H1 (cell line): ENCODE measurements at regions not wholly inside any gene's neighbourhood (a gene's known extent, or its start where the extent isn't known, plus 50 kb on each side); places are given as distances from the start of the nearest gene placed in this dataset.

ENCODE experiments used
- CTCF ChIA-PET: fragments of 300-600 bp; sonication (Branson Sonifier 250); formaldehyde crosslinking; loops from one replicate; lab custom pipeline; 2021; ENCODE audit not compliant: partially characterized antibody; lab: Charles Lee
- POLR2A ChIA-PET: fragments of 300-600 bp; sonication (Branson Sonifier 250); formaldehyde crosslinking; loops from one replicate; lab custom pipeline; 2021; ENCODE audit warnings: inconsistent platforms; ENCODE audit not compliant: partially characterized antibody; lab: Charles Lee
- DNase-seq, 2 experiments: peaks; one replicate each; pipeline versions ENCODE4 v3.0.0 to v3.0.0-alpha.2; 2010 to 2022; ENCODE audit warnings: low spot score in 2 of 2, low read depth in 1 of 2, mixed read lengths in 1 of 2
- FAIRE-seq: peaks from 2 replicates; lab custom pipeline; 2011; peaks lifted over from hg19 to GRCh38; lab: Jason Lieb, UNC
- H2AFZ ChIP-seq: 2 replicates; pipeline ENCODE4 v1.8.1; 2012; ENCODE audit warnings: low read length, inconsistent platforms
- H2AK5ac ChIP-seq: 2 replicates; pipeline ENCODE4 v1.6.1; 2013; ENCODE audit warnings: low read depth, low read length
- H2BK120ac ChIP-seq: replicated peaks from 2 replicates; pipeline ENCODE3; 2013; ENCODE audit warnings: low read depth, low read length, inconsistent platforms
- H2BK12ac ChIP-seq: 2 replicates; pipeline ENCODE4 v1.6.1; 2013; ENCODE audit warnings: low read depth, low read length
- H2BK15ac ChIP-seq: 2 replicates; pipeline ENCODE4 v1.6.1; 2013; ENCODE audit warnings: low read length
- H2BK20ac ChIP-seq: 2 replicates; pipeline ENCODE4 v1.6.1; 2013; ENCODE audit warnings: low read length
- H2BK5ac ChIP-seq: 2 replicates; pipeline ENCODE4 v1.6.1; 2013; ENCODE audit warnings: low read depth, low read length
- H3K14ac ChIP-seq: 2 replicates; pipeline ENCODE4 v1.6.1; 2013; ENCODE audit warnings: inconsistent platforms; ENCODE audit not compliant: insufficient read length
- H3K18ac ChIP-seq: 2 replicates; pipeline ENCODE4 v1.6.1; 2013; ENCODE audit warnings: low read length; ENCODE audit errors: extremely low read depth
- H3K23ac ChIP-seq: 2 replicates; pipeline ENCODE4 v1.6.1; 2013; ENCODE audit warnings: inconsistent platforms; ENCODE audit not compliant: insufficient read length
- H3K23me2 ChIP-seq: 2 replicates; pipeline ENCODE4 v1.6.1; 2013; ENCODE audit warnings: low read depth, low read length
- H3K27ac ChIP-seq: 2 replicates; pipeline ENCODE4 v1.6.1; 2011; ENCODE audit warnings: low read depth, low read length, inconsistent platforms
- H3K27me3 ChIP-seq, 4 experiments: replicated peaks in 1 of 4; 1 replicate in 1 of 4; 2 replicates in 3 of 4; pipeline versions ENCODE4 v1.6.1 to v1.8.1; 2011 to 2013; ENCODE audit warnings: low read length in 3 of 4, mild to moderate bottlenecking in 3 of 4, inconsistent platforms in 2 of 4, mixed read lengths in 2 of 4, moderate library complexity in 1 of 4; ENCODE audit not compliant: control insufficient read depth in 3 of 4, insufficient read depth in 3 of 4; ENCODE audit errors: extremely low read depth in 1 of 4
- H3K36me3 ChIP-seq, 4 experiments: 2 replicates each; pipeline versions ENCODE4 v1.6.1 to v1.8.1; 2011 to 2013; ENCODE audit warnings: mild to moderate bottlenecking in 4 of 4, low read length in 3 of 4, moderate library complexity in 2 of 4, control low read depth in 1 of 4, inconsistent platforms in 1 of 4; ENCODE audit not compliant: insufficient read depth in 4 of 4, control insufficient read depth in 2 of 4
- H3K4ac ChIP-seq: replicated peaks from 2 replicates; pipeline ENCODE3; 2013; ENCODE audit warnings: low read length, low read depth, mixed read lengths, inconsistent platforms; ENCODE audit not compliant: insufficient read length
- H3K4me1 ChIP-seq, 4 experiments: replicated peaks in 1 of 4; 1 replicate in 1 of 4; 2 replicates in 3 of 4; pipeline versions ENCODE4 v1.6.1 to v1.8.1; 2011 to 2013; ENCODE audit warnings: low read length in 3 of 4, inconsistent platforms in 2 of 4, mixed read lengths in 1 of 4; ENCODE audit not compliant: insufficient read depth in 4 of 4, control insufficient read depth in 3 of 4
- H3K4me2 ChIP-seq, 2 experiments: 2 replicates each; pipeline versions ENCODE4 v1.6.1 to v1.8.1; 2011 to 2013; ENCODE audit warnings: low read depth in 2 of 2, low read length in 2 of 2, control low read depth in 1 of 2, inconsistent platforms in 1 of 2, mild to moderate bottlenecking in 1 of 2; ENCODE audit not compliant: insufficient read depth in 1 of 2
- H3K4me3 ChIP-seq, 4 experiments: fragments of 200-600, 300-600 bp in 1 of 4; sonication (generic), shearing (Covaris generic), sonication (Bioruptor Twin) in 1 of 4; 2 replicates each; pipeline versions ENCODE4 v1.5.1 to v1.8.1; 2011 to 2016; ENCODE audit warnings: low read length in 4 of 4, low read depth in 3 of 4, control low read depth in 2 of 4, inconsistent platforms in 2 of 4, mild to moderate bottlenecking in 2 of 4, mixed read lengths in 1 of 4, moderate library complexity in 1 of 4; ENCODE audit not compliant: insufficient read depth in 2 of 4; ENCODE audit errors: extremely low read depth in 1 of 4
- H3K56ac ChIP-seq: replicated peaks from 2 replicates; pipeline ENCODE3; 2013; ENCODE audit warnings: low read depth, mild to moderate bottlenecking, mixed read lengths, low read length, inconsistent platforms; ENCODE audit not compliant: insufficient read length
- H3K79me1 ChIP-seq: 2 replicates; pipeline ENCODE4 v1.6.1; 2013; ENCODE audit warnings: low read depth, low read length, control low read depth
- H3K79me2 ChIP-seq, 2 experiments: 2 replicates each; pipeline versions ENCODE4 v1.6.1 to v1.8.1; 2012 to 2013; ENCODE audit warnings: low read length in 2 of 2, mild to moderate bottlenecking in 2 of 2, inconsistent platforms in 1 of 2; ENCODE audit not compliant: insufficient read depth in 2 of 2, control insufficient read depth in 1 of 2
- H3K9ac ChIP-seq, 4 experiments: replicated peaks in 1 of 4; 1 replicate in 1 of 4; 2 replicates in 3 of 4; pipeline versions ENCODE4 v1.6.1 to v1.8.1; 2011 to 2013; ENCODE audit warnings: low read depth in 3 of 4, low read length in 3 of 4, control low read depth in 2 of 4, mild to moderate bottlenecking in 2 of 4, moderate library complexity in 2 of 4, inconsistent platforms in 1 of 4; ENCODE audit errors: extremely low read depth in 1 of 4
- H3K9me3 ChIP-seq, 2 experiments: 2 replicates each; pipeline versions ENCODE4 v1.6.1 to v1.8.1; 2012 to 2013; ENCODE audit warnings: mild to moderate bottlenecking in 2 of 2, moderate library complexity in 2 of 2, control low read depth in 1 of 2, inconsistent platforms in 1 of 2, low read depth in 1 of 2, low read length in 1 of 2, mixed read lengths in 1 of 2; ENCODE audit not compliant: insufficient read depth in 2 of 2
- H4K20me1 ChIP-seq, 2 experiments: replicated peaks in 1 of 2; 2 replicates each; pipeline versions ENCODE3 to v1.8.1; 2011 to 2013; ENCODE audit warnings: inconsistent platforms in 2 of 2, low read length in 2 of 2, mild to moderate bottlenecking in 1 of 2; ENCODE audit not compliant: insufficient read depth in 2 of 2, control insufficient read depth in 1 of 2
- H4K5ac ChIP-seq: 2 replicates; pipeline ENCODE4 v1.6.1; 2013; ENCODE audit warnings: low read length, low read depth, mixed read lengths, inconsistent platforms; ENCODE audit not compliant: insufficient read length
- H4K8ac ChIP-seq: 2 replicates; pipeline ENCODE4 v1.8.0; 2013; ENCODE audit warnings: mild to moderate bottlenecking, moderate library complexity, low read length, inconsistent platforms; ENCODE audit not compliant: insufficient read depth; ENCODE audit errors: extremely low read depth
- H4K91ac ChIP-seq: replicated peaks from 2 replicates; pipeline ENCODE3; 2013; ENCODE audit warnings: low read length, mixed read lengths, inconsistent platforms; ENCODE audit not compliant: insufficient read length
- GABPA ChIP-seq: IDR thresholded peaks from 2 replicates; pipeline ENCODE4 v1.6.1; 2011; ENCODE audit warnings: mild to moderate bottlenecking, low read length, moderate library complexity, borderline replicate concordance; ENCODE audit not compliant: insufficient read depth
- MAFK ChIP-seq: IDR thresholded peaks from 2 replicates; pipeline ENCODE4 v1.6.1; 2012; ENCODE audit warnings: low read depth, mild to moderate bottlenecking, improper control_type of control experiment, low read length
- RFX5 ChIP-seq: IDR thresholded peaks from 2 replicates; pipeline ENCODE4 v1.6.1; 2011; ENCODE audit warnings: low read depth, low read length, improper control_type of control experiment, borderline replicate concordance
- WGBS, 2 experiments: shearing (Covaris generic) in 1 of 2; methylation state at CpG; one replicate each; pipeline versions ENCODE4 v1.1.6 to v1.1.7; 2013 to 2015; ENCODE audit warnings: low lambda C conversion rate in 2 of 2, mixed read lengths in 2 of 2, inconsistent platforms in 1 of 2, low coverage in 1 of 2, missing lambda C conversion rate in 1 of 2; ENCODE audit not compliant: insufficient replicate concordance in 2 of 2, insufficient coverage in 1 of 2, insufficient read length in 1 of 2; ENCODE audit errors: extremely low coverage in 1 of 2, missing lambda C conversion rate in 1 of 2; 5-methylcytosine and 5-hydroxymethylcytosine counted together

DNA sequence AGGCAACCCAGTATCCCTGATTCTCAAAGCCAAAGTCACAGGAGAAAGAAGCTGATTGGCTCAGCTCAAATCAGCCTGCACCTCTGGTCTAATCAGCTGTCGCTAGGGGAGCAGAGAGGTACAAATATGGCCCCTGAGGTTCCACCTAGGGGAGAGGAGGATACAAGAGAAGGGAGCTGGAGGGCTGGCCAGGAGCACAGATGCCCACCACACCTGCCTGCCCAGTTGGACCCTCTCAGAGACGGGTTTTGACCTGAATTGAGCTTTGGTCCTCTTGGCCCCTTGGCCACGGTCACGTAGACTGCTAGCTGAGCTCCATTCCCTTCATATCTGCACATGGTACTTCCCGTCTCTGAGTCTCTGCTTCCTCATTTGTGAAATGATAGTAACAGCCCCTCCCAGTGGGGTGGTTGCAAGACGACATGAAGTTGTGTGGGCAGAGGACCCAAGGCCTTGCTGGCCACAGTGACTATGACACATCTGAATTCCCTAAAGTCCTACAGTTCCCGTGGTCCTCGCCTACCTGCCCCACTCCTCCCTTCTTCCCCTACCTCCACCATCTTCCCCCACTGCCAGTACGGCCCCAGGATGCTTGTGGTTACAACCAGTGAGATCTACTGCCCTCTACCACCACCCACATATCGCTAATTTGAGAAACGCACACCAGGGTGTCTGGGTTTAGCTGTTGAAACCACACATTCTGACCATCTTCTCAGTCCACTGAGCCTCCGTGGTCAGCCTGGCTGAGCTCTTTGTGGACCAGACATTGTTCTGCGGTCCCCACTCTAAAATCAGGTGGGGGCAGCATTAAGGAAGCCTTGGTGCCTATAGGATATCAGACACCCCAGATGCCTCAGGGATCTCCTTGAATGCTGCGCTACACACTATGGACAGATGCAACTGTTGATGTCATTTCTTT, 60.3 kb upstream of the NEK6 start:
- no peaks in the 10 kb centered on the region for H3K23me2 ChIP-seq
- H3K4ac ChIP-seq = no peak overlapping the region
- H3K36me3 ChIP-seq = no peaks in the 10 kb centered on the region
- WGBS, 2 experiments = 88% methylated on average over 14 of the region's 14 CpGs; no CpG with 5 or more reads in 1 of the 2 experiments
- H2AFZ ChIP-seq = no peak overlapping the region
- no peak overlapping the region for H4K91ac ChIP-seq
- H4K20me1 ChIP-seq = no peaks in the 10 kb centered on the region
- no peaks in the 10 kb centered on the region; a peak in 1 of 7 replicates for H3K27me3 ChIP-seq
- H3K9ac ChIP-seq = no peak overlapping the region
- ChIA-PET POLR2A (no interaction called here), CTCF (interaction anchor here (1.2 to 1.3 kb wide), 4 partner anchors 9 to 71 kb away, joined by 3 to 4 read pairs (median 3); no protein-coding TSS in a partner anchor)
- no peak overlapping the region for H2BK120ac ChIP-seq
- no peak overlapping the region for H4K8ac ChIP-seq
- no peaks in the 10 kb centered on the region for H3K79me1 ChIP-seq
- no peaks in the 10 kb centered on the region for H3K79me2 ChIP-seq
- H2AK5ac ChIP-seq = no peak overlapping the region
- no peak overlapping the region for H3K14ac ChIP-seq
- H2BK12ac ChIP-seq = no peak overlapping the region
- no peak overlapping the region for H2BK5ac ChIP-seq
- no peak overlapping the region for H3K4me3 ChIP-seq
- no peak for DNase-seq
- H3K23ac ChIP-seq = no peak overlapping the region
- H4K5ac ChIP-seq = no peak overlapping the region
- no peak overlapping the region for H3K56ac ChIP-seq
- TF ChIP-seq RFX5 (0 out of 2 replicates have a peak, but pooled peaks have one; percentile 28), MAFK (no peak), GABPA (no peak)
- TF ChIP-seq, all 59 proteins: peak for 1
- Histone ChIP-seq H2BK15ac (no peak overlapping the region), H3K4me1 (no peaks in the 10 kb centered on the region), H3K4me2 (no peak overlapping the region), H3K18ac (no peak overlapping the region), H2BK20ac (no peak overlapping the region), H3K27ac (no peak overlapping the region), H3K9me3 (no peaks in the 10 kb centered on the region)
- FAIRE-seq = no peak
